NCI-H774 (cell line): ENCODE measurements at regions not wholly inside any gene's neighbourhood (a gene's known extent, or its start where the extent isn't known, plus 50 kb on each side); places are given as distances from the start of the nearest gene placed in this dataset.

Experiments used
- DNase-seq: peaks from one replicate; lab custom pipeline; 2025; lab: John Stamatoyannopoulos, UW

- DNase-seq = no peak
Observed at GRCh38 chr9:82584349-82584863, 478.5 kb downstream of the RASEF start.

GRCh38 chr9:82586918-82587356 is 476.0 kb downstream of the RASEF start:
- DNase-seq = no peak

- no peak for DNase-seq
Observed at GRCh38 chr9:82588301-82589180, 474.4 kb downstream of the RASEF start.

- no peak for DNase-seq
Observed at GRCh38 chr9:82590845-82591244, 472.1 kb downstream of the RASEF start.

- no peak for DNase-seq
Observed at GRCh38 chr9:82593501-82593900, 469.4 kb downstream of the RASEF start.

GRCh38 chr9:82597241-82598203 is 465.4 kb downstream of the RASEF start:
- DNase-seq = peak; percentile 60

GRCh38 chr9:82598241-82599039 is 464.5 kb downstream of the RASEF start:
- no peak for DNase-seq

- no peak for DNase-seq
Observed at GRCh38 chr9:82599336-82599949, 463.5 kb downstream of the RASEF start.

- DNase-seq = no peak
Observed at GRCh38 chr9:82600536-82601292, 462.2 kb downstream of the RASEF start.

- no peak for DNase-seq
Observed at GRCh38 chr9:82601293-82601771, 461.6 kb downstream of the RASEF start.

GRCh38 chr9:82604947-82605656 is 457.8 kb downstream of the RASEF start:
- no peak for DNase-seq

- no peak for DNase-seq
Observed at GRCh38 chr9:82605657-82606031, 457.3 kb downstream of the RASEF start.

GRCh38 chr9:82606071-82606470 is 456.9 kb downstream of the RASEF start:
- DNase-seq = no peak

GRCh38 chr9:82606492-82607382 is 456.2 kb downstream of the RASEF start:
- DNase-seq = peak; percentile 48

GRCh38 chr9:82608487-82608886 is 454.5 kb downstream of the RASEF start:
- no peak for DNase-seq

GRCh38 chr9:82612942-82613341 is 450.0 kb downstream of the RASEF start:
- DNase-seq = no peak

GRCh38 chr9:82613498-82613897 is 449.4 kb downstream of the RASEF start:
- DNase-seq = no peak

- DNase-seq = no peak
Observed at GRCh38 chr9:82616545-82616944, 446.4 kb downstream of the RASEF start.

- no peak for DNase-seq
Observed at GRCh38 chr9:82621447-82621846, 441.5 kb downstream of the RASEF start.
